IgD-negative memory B cell (primary cell): ENCODE measurements at regions not wholly inside any gene's neighbourhood (a gene's known extent, or its start where the extent isn't known, plus 50 kb on each side); places are given as distances from the start of the nearest gene placed in this dataset.

ENCODE experiments used
- H3K27ac Mint-ChIP-seq, 3 donors: one replicate each; pipeline ENCODE4 v1.8.0; 2020 to 2022; ENCODE audit warnings: mild to moderate bottlenecking in 3 of 3, mixed read lengths in 3 of 3, moderate library complexity in 1 of 3
- H3K27me3 Mint-ChIP-seq: one replicate; pipeline ENCODE4 v1.8.0; 2021; ENCODE audit warnings: mixed read lengths
- H3K36me3 Mint-ChIP-seq: one replicate; pipeline ENCODE4 v1.8.0; 2020; ENCODE audit warnings: mild to moderate bottlenecking, mixed read lengths
- H3K4me1 Mint-ChIP-seq, 3 donors: one replicate each; pipeline ENCODE4 v1.8.0; 2020 to 2022; ENCODE audit warnings: mixed read lengths in 3 of 3, mild to moderate bottlenecking in 1 of 3
- H3K4me3 Mint-ChIP-seq, 4 donors: one replicate each; pipeline ENCODE4 v1.8.0; 2020 to 2022; ENCODE audit warnings: mild to moderate bottlenecking in 4 of 4, mixed read lengths in 4 of 4, moderate library complexity in 3 of 4
- H3K9me3 Mint-ChIP-seq, 3 donors: one replicate each; pipeline ENCODE4 v1.8.0; 2020 to 2021; ENCODE audit warnings: mixed read lengths in 3 of 3, mild to moderate bottlenecking in 1 of 3

DNA sequence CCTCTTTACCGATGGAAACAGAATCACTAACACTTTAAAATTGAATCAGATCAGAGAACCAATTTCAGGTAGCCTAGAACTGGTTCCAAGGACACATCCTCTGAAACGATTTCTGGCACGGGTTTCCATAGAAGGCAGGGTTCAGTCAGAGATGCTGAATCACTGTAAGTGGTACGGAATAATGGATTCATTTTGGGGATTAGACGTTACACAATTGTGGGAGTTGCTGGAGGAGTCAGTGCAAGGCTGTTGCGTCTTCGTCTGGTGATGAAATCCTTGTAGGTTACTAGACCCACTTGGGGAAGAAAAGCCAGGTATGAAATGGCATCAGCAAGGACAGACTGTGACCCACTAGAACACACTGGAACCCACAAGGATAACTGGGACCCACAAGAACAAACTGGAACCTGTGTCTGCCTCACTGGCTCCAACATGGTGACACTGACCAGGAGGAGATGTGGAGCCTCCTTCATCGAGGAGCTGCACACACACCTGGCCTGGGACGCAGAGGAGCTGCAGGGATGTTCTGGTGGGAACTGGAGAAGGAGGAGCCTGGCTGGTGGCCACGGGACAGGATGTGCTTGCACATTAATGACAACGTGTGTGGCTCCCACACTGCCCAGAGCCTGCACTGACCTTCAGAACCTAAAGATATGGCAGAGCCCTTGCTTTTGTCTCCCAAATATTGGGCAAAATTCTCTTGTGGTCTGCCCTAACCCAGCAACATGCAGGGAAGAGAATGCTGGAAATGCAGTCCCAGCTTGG lies 105.1 kb downstream of the TRAPPC11 start:
- H3K27me3 Mint-ChIP-seq = peaks cover 6% of the 10 kb centered on the region
- no peak overlapping the region for H3K4me3 Mint-ChIP-seq
- H3K9me3 Mint-ChIP-seq = peaks cover 0 to 2% (median 0%) of the 10 kb centered on the region in 3 donors
- H3K27ac Mint-ChIP-seq = no peak overlapping the region
- peaks cover 0 to 3% (median 0%) of the 10 kb centered on the region in 3 donors for H3K4me1 Mint-ChIP-seq
- no peaks in the 10 kb centered on the region for H3K36me3 Mint-ChIP-seq

DNA sequence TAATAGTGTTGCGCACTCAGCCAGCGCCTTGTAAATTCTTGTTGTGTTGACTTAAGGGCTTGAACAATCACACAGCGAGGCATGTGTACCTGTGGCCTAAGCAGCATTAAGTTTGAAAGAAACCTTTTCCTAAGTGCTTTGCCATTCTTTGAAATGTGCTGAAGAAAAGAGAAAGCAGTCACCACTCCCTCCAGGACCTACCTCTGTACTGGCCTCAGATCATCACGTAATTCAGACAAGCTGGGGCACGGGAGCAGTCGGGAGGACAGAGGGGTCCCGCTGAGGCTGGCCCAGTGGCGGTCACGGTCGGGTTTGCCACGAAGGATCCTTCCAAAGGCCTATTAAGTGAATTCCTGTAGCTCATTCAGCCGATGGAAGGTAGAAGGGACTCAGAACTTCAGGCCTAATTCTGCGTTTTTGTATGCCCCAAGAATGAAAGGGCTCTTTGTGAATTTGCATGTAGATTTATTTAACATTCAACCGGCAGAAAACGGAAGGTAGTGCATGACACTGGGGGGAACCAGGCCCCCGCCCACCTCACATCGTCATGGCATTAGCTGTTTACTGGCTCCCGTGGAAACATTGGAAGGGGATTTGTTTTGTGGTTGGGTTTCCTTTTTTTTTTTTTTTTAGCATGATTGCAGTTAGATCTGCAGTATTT lies 106.3 kb downstream of the TRAPPC11 start:
- Mint-ChIP-seq H3K4me3 (peak overlapping the region in 1 of 4 donors; percentile 78), H3K27me3 (peaks cover 6% of the 10 kb centered on the region), H3K4me1 (peaks cover 0 to 3% (median 0%) of the 10 kb centered on the region in 3 donors), H3K27ac (no peak overlapping the region), H3K36me3 (no peaks in the 10 kb centered on the region), H3K9me3 (peaks cover 0 to 2% (median 0%) of the 10 kb centered on the region in 3 donors)

DNA sequence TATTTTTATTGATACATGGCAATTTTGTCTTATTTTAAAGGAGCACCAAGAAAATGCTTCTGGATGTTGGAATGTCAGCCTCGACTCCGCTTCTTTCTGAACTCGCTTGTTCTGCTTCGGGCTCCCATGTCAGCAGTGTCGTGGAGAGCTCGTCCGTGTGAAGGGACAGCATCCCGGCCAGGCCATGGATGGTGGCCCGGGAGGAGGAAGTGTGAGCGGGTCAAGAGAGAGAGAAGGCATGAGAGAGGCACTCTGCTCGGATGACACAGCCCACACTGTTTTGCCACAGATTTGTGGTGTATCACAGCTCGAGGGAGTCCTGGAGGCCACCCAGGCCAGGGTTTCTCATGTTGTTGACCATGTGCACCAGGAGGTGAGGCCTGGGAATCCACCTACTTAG lies 107.0 kb downstream of the TRAPPC11 start:
- no peaks in the 10 kb centered on the region for H3K36me3 Mint-ChIP-seq
- H3K4me3 Mint-ChIP-seq = no peak overlapping the region
- peaks cover 0 to 2% (median 0%) of the 10 kb centered on the region in 3 donors for H3K9me3 Mint-ChIP-seq
- peaks cover 0 to 3% (median 0%) of the 10 kb centered on the region in 3 donors for H3K4me1 Mint-ChIP-seq
- H3K27ac Mint-ChIP-seq = no peak overlapping the region
- peaks cover 6% of the 10 kb centered on the region for H3K27me3 Mint-ChIP-seq

DNA sequence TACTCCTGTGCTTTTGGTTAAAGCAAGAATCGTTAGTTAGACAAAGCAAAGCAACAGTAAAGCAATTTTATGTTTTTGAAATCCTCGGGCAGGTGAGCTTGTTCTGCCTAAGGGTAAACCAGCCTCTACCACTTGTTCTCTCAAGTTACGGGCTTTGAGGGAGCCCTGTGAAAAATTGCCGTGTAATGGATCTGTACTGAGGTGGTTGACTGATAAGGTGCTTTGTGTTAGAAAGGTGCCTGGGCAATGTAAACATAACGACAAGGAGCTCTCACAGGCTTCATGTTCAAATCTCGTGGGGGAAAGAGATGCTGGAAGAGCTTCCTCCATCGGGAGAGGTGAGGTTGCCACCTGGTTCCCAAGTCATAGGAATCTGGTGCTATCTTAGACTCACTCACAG lies 111.8 kb downstream of the TRAPPC11 start:
- Mint-ChIP-seq H3K36me3 (no peaks in the 10 kb centered on the region), H3K4me1 (peaks cover 0 to 2% (median 0%) of the 10 kb centered on the region in 3 donors), H3K9me3 (peaks cover 0 to 13% (median 9%) of the 10 kb centered on the region in 3 donors), H3K27me3 (peaks cover 6% of the 10 kb centered on the region), H3K4me3 (no peak overlapping the region), H3K27ac (no peak overlapping the region)

DNA sequence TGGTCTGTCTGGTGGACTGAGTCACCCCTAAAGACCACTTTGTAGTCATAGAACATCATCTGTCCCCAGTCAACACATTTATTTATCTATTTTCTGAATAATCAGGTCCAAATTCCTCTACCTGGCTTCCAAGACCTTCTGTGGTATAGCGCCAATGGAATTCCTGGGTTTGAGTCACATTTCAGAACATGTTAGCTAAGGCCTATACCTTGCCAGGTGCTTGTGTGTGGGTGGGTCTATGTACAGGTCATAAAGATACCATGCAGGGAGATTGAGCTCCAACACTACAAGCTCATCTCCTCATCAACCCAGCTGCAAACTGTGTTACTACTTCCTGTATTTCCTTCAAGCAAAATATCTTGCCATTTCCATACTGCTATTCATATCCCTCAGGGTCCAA lies 113.3 kb downstream of the TRAPPC11 start:
- peaks cover 3% of the 10 kb centered on the region for H3K27me3 Mint-ChIP-seq
- H3K36me3 Mint-ChIP-seq = no peaks in the 10 kb centered on the region
- peaks cover 0 to 13% (median 9%) of the 10 kb centered on the region in 3 donors for H3K9me3 Mint-ChIP-seq
- H3K4me3 Mint-ChIP-seq = no peak overlapping the region
- H3K27ac Mint-ChIP-seq = no peak overlapping the region
- peaks cover 0 to 2% (median 0%) of the 10 kb centered on the region in 3 donors for H3K4me1 Mint-ChIP-seq

DNA sequence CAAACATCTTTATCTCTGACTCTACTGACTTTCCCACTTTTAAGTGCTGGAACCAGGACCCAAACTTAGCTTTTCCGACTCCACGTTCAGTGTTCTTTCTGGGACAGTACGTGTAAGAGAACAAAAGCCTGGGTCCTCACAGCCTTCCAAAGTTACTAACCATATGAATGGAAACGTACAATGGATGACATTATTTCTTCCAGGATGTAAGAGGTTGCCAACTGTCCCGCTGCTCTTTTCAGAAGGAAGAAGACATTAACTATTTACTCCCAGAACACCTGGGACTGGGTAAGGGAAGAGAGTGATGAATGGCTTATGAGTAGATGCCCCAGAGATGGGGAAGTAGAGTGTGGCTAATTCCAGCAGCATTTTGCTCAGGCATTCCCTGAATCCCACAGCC lies 114.7 kb downstream of the TRAPPC11 start:
- no peak overlapping the region for H3K27ac Mint-ChIP-seq
- no peak overlapping the region for H3K4me3 Mint-ChIP-seq

DNA sequence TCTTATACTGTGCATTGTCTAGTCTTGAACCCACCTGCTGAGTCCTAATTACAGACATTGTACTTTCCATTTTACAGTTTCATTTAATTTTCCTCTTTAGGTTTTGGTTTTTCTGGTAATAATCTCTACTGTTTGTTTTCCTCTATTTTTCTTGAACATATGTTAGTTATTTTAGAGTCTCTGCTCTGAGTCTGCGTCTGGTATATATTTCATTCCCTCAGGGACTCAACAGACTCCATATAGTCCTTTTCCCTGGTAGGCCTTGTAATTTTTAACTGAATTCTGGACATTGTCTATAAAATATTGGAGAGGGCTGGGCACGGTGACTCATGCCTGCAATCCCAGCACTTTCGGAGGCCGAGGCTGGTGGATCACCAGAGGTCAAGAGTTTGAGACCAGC lies 121.8 kb upstream of the STOX2 start:
- H3K27me3 Mint-ChIP-seq = peaks cover 3% of the 10 kb centered on the region
- no peaks in the 10 kb centered on the region for H3K36me3 Mint-ChIP-seq
- no peak overlapping the region for H3K27ac Mint-ChIP-seq
- peaks cover 0 to 4% (median 3%) of the 10 kb centered on the region in 3 donors for H3K9me3 Mint-ChIP-seq
- no peak overlapping the region for H3K4me3 Mint-ChIP-seq
- no peaks in the 10 kb centered on the region for H3K4me1 Mint-ChIP-seq

More for the DNA sequence above, 114.7 kb downstream of the TRAPPC11 start:
- peaks cover 0 to 2% (median 0%) of the 10 kb centered on the region in 3 donors for H3K4me1 Mint-ChIP-seq
- H3K27me3 Mint-ChIP-seq = no peaks in the 10 kb centered on the region
- peaks cover 0 to 13% (median 9%) of the 10 kb centered on the region in 3 donors for H3K9me3 Mint-ChIP-seq
- H3K36me3 Mint-ChIP-seq = no peaks in the 10 kb centered on the region

DNA sequence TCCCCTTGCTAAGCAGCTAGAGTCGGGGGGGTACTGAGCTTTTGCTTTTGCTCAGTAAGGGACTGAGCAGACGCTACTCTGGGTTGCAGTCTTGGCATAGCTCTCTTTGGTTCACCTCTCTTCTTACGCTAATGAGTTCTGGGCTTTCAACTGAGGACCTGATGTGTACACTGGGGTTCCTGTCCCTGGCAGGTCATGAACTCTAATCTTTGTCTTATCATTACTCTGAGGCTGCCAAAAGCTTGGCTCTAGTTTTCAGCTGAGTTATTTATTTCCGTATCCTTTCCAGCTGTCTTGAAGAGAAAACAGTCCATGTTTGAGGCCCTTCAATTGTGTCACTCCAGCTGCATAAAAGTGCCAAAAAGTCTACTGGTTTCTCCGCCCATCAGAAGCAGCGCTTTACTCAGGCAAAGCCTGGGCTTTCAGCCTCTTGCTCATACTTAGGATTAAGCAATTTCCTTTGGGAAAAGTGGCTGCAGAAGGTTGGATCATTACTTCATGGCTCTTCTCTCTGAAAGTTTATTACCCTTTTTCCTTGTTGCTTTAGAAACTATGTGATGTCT lies 121.0 kb upstream of the STOX2 start:
- Mint-ChIP-seq H3K4me1 (no peaks in the 10 kb centered on the region), H3K9me3 (peaks cover 0 to 6% (median 5%) of the 10 kb centered on the region in 3 donors), H3K27ac (peak overlapping the region in 1 of 3 donors; percentile 61), H3K4me3 (no peak overlapping the region), H3K36me3 (no peaks in the 10 kb centered on the region), H3K27me3 (peaks cover 6% of the 10 kb centered on the region)

DNA sequence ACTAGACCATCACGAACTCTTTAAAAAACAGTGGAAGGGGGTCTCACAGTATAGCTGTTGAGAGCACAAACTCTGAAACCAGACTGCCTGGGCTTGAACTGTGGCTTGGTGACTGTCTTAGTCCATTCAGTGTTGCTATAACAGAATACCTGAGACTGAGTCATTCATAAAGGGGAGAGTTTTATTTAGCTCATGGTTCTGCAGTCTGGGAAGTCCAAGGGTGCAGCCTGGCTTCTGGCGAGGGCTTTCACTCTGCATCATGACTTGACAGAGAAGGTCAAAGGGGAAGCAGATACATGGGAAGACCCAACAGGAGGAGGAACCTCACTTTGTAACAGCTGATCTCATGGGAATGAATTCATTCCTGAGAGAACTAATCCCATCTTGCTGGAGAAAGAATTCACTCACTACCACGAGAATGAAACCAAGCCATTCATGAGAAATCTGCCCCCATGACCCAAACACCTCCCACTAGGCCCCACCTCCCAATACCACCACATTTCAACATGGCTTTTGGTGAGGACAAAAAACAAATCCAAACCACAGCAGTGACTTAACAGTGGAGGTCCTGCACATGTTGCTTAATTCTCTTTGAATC lies 116.7 kb upstream of the STOX2 start:
- peaks cover 9% of the 10 kb centered on the region for H3K27me3 Mint-ChIP-seq

DNA sequence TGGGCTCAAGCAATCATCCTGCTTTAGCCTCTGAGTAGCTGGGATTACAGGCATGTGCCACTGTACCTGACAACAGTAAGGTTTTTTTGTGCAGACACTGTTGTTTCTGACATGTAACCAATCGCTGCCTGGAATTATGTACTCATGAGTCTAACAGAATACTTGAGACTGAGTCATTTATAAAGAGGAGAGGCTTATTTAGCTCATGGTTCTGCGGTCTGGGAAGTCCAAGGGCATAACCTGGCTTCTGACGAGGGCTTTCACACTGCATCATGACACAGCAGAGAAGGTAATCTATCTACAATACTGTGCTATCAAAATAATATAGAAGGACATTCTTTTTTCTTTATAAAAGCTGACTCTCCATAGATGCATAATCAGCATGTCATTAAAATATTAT lies 115.5 kb upstream of the STOX2 start:
- H3K27ac Mint-ChIP-seq = no peak overlapping the region
- H3K4me3 Mint-ChIP-seq = no peak overlapping the region
- no peaks in the 10 kb centered on the region for H3K4me1 Mint-ChIP-seq
- peaks cover 9% of the 10 kb centered on the region for H3K27me3 Mint-ChIP-seq
- H3K36me3 Mint-ChIP-seq = peaks cover 5% of the 10 kb centered on the region
- peaks cover 12 to 34% (median 20%) of the 10 kb centered on the region in 3 donors for H3K9me3 Mint-ChIP-seq

More for the DNA sequence above, 116.7 kb upstream of the STOX2 start:
- Mint-ChIP-seq H3K4me3 (no peak overlapping the region), H3K27ac (no peak overlapping the region), H3K36me3 (peaks cover 2% of the 10 kb centered on the region), H3K4me1 (no peaks in the 10 kb centered on the region), H3K9me3 (peaks cover 9 to 24% (median 16%) of the 10 kb centered on the region in 3 donors)

DNA sequence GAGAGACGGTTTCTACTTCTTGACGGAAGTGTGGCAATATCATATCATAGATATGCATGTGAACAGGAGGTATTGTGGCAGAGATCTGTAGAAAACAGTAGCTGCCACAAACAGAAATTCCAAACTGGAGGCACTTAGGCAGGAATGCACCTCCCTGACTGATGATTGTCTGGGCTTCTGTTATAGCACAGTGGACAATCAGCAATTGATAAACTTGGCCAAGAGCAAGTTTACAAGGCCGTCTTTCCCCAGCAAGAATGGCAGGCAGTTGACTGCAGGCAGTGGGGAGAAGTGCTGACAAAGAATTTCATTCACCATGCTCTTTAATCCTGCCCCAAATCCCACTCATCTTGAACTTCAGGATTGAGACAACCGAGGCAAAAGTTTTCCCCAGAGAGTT lies 114.4 kb upstream of the STOX2 start:
- Mint-ChIP-seq H3K36me3 (peaks cover 5% of the 10 kb centered on the region), H3K27ac (no peak overlapping the region), H3K4me3 (no peak overlapping the region), H3K27me3 (peaks cover 13% of the 10 kb centered on the region), H3K9me3 (peaks cover 17 to 36% (median 22%) of the 10 kb centered on the region in 3 donors), H3K4me1 (no peaks in the 10 kb centered on the region)

DNA sequence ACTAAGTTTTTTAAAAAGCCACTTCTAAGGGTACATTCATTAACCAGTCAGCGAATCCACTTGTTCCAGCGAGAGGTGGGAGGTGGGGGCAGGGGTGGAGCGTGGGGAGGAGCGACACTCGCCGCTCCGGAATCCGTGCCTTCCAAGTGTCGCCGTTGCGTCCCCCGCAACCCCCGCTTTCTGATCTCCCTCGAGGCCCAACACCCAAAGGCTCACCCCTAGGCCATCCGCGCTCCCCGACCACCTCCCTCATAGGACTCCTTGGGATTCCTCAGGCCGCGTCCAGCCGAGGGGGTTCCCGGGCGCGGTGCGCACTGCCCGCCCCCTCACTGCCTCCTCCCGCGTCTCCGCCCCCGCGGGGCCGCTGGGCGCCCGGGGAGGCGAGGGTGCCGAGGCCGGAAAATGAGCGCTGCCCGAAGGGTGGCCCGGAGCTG lies 108.1 kb upstream of the STOX2 start:
- peaks cover 2 to 10% (median 6%) of the 10 kb centered on the region in 3 donors for H3K4me1 Mint-ChIP-seq
- H3K27ac Mint-ChIP-seq = no peak overlapping the region
- peak overlapping the region in 2 of 4 donors; percentile 67 to 72 for H3K4me3 Mint-ChIP-seq
- peaks cover 12 to 23% (median 13%) of the 10 kb centered on the region in 3 donors for H3K9me3 Mint-ChIP-seq
- H3K36me3 Mint-ChIP-seq = peaks cover 5% of the 10 kb centered on the region
- H3K27me3 Mint-ChIP-seq = peaks cover 45% of the 10 kb centered on the region

DNA sequence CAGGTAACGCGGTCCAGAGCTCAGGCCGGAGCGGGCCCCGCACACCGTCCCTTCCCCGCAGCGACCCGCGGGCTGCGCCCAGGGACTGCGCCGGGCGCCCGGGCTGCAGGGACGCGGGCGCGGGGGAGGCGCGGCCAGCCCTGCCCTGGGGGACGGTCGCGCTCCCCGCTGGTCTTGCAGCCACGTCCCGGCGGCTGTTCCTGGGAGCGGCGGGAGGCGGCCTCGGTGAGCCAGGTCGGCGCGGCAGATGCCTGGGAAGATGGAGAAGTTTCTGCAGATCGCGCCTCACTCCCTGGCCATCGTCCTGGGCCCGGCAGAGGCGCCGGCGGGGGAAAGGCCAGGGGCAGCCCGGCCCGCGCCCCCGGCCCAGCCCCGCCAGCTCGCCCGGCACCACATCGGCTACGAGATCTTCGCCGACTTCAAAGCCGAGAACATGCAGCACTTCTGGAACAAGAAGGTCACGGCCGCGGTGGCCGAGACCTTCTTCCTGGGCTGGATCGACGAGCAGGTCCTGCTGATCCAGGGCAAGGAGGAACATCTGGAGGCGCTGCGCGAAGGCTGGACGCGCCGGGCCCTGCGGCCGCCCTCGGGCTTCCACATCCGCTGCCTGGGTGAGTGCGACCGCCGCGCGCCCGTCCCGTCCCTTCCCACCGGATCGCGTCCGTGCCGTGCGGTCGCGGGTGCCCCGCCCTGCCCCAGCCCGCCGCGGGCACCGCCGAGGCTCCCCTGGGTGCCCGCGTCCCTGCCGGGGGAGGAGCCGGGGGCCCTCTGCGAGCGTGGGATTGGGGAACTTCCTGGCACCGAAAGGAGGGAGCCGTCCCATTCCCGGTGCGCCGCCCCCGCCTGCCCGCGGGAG lies 107.4 kb upstream of the STOX2 start:
- Mint-ChIP-seq H3K9me3 (peaks cover 9 to 18% (median 10%) of the 10 kb centered on the region in 3 donors), H3K36me3 (peaks cover 5% of the 10 kb centered on the region), H3K4me1 (peaks cover 2 to 10% (median 6%) of the 10 kb centered on the region in 3 donors), H3K27me3 (peaks cover 43% of the 10 kb centered on the region), H3K4me3 (no peak overlapping the region), H3K27ac (no peak overlapping the region)
